Activated naive CD4-positive, alpha-beta T cell treated with anti-CD3 and anti-CD28 coated beads, Interleukin-2, amount 50 U/mL, for 16 hours (primary cell): ENCODE measurements at regions not wholly inside any gene's neighbourhood (a gene's known extent, or its start where the extent isn't known, plus 50 kb on each side); places are given as distances from the start of the nearest gene placed in this dataset.

Experiments
- DNase-seq: peaks from one replicate; pipeline ENCODE4 v3.0.0-alpha.2; 2020

DNA sequence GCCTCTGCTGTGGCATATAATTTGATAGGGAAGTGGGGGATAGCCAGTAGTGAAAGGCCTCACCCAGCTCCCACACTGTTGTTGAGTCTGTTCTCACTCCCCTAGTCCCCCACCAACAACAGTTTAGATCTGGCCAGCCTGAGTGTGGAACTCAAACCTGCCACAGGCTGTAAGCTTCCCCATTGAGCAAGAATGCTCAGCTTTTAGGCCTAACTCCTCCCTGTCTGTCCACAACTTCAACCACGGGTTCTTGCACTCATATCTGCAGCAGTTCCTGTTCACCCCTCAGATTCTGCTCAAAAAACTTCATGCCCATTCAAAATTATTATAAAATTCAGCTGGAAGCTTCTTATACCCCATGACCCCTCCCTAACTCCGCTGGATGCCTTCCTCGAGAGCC, 975.1 kb downstream of the NSUN3 start:
- no peak for DNase-seq

DNA sequence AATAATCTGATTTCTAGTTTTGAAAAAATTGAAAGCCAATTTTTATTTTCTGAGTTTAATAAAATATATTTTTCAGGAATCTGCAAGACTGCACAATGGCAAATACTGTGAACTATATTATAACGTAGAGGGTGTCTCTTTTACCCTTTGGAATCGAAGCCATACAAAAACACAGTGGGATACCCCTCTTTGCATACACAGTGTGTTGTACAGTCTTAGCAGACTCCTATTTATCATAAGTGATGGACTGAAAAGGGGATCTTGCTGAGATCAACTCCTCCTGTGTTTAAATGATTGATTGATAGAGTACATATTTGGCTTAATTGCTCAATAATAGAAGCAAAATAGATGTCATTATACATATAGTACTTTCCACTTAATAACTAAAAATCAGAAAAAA, 981.2 kb downstream of the NSUN3 start:
- DNase-seq: no peak

DNA sequence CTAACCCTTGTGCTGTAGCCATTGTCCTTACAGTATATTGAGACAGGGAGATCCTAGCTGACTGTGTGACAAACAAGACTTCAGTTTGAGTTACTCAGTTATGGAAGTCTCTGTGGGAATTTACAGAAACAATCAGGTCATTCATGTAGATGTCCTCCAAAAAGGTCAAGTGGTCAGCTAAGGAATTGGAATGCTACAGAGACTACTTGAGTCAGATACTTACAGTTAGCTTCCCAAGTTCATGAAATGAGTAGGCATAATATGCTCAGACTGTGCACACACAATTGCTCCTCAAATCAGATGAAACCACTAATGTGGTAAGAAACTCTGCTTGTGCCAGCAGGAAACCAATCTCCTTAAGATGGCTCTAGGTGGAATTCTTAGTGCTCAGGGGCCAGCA, 985.7 kb downstream of the NSUN3 start:
- DNase-seq: no peak

DNA sequence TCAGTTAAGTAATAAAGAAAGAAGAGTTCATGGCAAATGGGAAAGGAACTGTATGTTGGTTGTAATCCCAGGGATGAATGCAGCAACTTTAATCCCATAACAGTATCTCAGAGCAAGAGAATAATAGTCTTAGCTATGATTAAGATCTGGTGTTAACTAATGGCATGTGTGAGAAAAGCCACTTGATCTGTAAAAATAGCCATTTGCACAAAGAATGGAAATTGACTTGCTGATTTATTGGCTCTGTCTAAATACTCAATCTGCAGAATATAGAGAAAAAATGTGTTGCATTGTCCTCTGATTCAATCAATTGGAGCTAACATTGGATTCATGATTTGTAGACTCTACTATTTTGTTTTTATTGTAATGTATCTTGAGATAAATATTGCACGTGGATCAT, 987.0 kb downstream of the NSUN3 start:
- DNase-seq: no peak

DNA sequence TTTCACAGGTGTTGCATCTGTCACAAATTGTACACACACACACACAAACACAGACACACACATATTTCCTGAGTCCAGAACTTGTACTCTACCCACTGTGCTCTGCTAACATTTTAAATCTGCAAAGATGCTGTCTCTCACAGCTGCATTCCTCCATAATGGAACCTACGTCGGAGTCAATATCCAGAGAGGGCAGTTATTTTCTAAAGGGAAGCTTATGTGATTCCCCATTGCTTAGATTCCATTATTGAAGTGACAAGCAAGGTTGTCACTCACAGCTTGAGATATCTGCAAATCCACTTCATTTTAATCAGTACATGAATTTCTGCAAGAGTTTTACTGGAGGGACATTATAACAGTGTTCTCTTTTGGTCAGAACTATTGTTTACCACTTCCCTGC, 992.4 kb downstream of the NSUN3 start:
- no peak for DNase-seq

DNA sequence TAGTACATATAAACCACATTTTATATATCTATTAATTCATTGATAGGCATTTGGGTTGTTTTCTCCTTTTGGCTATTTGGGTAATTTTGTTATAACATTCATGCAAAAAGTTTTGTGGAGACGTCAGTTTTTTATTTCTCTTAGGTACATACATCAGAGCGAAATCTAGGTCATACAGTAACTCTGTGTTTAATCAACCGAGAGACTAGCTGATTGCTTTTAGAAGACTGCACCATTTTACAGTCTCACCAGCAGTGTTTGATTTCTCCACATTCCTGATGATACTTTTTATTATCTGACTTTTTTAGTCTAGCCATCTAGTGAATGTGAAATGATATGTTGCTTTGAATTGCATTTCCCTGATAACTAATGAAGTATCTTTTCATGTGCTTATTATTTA, 1019.3 kb downstream of the NSUN3 start:
- DNase-seq: no peak

DNA sequence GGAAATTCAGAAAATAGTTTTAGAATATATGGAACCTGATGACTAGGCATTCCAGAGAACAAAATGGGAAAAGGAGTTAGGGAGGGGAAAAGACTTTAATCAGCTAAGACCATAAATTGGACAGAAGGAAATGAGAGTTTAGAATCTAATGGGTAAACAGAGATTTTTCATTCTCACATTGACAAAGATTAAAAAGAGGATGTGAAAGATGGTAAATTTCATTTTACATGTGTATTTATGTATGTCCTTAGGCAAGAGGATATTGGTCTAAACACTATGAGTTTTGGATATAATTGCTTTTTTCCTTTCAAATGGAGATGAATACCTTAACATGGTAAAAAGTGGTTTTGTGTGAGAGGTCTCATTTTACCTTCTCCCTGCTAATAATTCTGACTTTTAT, 1021.9 kb downstream of the NSUN3 start:
- no peak for DNase-seq

DNA sequence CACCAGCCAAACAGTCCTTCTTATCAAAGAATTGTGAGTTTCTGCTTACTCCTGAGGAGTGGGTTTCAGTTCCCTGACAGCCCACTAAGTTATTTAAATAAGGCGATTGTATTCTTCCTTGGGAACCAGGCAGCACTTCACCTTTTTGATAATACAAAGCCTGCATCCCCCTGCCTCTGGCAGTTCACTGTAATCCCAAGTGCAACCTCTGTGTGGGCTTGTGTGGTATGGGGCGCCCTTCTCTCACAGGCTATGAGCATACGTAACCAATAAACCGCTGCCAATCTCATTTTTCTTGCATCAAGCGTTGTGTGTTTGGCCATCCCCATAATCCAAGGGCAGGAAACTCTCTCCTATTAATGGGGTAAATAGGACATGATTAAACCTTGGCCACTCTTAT, 1025.6 kb downstream of the NSUN3 start:
- no peak for DNase-seq

DNA sequence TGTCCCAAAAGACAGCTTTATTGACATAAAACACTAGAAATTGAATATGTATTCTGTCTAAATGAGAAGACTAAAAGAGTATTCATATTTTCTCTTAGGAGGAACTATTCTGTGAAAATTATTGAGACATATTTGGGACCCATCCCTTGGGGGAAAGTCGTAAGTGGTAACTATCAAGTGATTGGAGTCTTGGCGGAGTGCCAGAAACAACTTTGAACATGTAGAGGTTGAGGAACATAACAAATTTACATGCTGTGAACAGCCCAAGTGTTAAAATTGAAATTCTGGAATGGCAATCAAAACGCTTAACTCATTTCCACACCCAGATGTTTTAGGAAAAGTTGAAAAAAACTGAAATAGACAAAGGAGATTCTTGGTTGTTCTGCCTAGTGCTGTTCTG, 1034.6 kb downstream of the NSUN3 start:
- no peak for DNase-seq

DNA sequence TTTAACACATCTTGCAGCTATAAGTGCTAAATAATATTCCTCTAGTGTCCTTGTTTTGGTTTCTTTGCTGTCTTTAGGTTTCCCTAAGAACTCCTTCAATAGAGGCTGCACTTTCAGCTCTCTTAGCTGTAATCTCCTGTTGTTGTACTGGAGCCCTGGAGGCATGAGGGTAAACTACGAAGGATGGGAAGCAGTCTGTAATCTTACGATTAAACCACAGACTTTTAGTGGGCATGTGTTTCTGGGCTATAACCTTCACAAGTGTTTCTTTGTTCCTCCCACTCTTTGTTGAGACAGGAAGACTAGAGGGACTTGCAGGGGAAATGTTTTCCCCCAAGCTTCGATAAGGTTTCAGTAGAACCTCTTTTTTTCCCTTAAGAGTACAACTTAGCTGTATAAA, 1058.1 kb downstream of the NSUN3 start:
- no peak for DNase-seq

DNA sequence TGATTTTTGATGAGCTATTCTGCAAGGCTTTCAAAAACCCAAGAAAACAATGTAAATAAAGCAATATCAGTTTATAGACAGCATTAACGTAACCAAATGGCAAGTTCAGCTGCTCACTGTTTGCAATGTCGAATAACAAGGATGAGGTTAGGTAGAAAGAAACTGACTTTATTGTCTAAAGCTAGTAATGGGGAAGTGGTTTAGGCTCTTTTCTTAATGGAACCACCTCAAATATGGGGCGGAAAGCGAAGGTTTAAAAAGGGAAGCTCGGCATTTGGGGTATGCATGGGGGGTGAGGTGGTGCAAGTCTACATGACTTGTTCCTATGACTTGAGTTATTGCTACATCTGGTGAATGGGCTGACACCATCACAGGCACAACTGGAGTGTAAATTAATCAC, 1060.2 kb downstream of the NSUN3 start:
- DNase-seq: no peak

DNA sequence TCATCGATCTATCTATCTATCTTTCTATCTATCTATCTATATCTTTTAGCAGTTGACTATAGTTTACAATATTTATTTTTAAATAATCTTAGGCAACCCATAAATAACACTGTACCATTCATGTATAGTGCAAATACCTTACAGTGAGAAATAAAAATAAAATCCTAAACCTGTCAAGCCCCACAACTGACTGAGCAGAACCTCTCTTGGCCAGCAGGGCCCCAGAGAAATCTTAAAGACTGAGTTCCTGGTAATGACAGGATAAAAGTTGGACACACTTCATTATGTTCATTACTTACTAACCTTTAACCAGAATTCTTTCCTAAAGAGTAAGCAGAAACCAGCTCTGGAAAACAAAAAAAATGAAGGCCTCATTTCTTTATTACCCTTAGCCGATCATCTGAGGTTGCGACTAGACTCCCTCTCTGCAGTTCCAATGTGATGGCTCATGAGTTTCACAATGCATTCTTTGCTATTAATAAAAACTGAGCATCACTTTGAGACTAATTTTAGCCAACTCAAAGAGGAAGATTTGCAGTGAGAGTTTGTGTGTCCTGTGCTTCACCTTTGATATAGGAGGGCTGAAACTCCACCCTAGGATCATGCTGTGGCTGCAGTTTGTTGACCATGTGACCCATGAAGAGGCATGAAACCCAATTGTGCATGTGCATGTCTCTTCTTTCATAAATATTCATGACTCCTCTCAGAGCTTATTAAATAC, 1072.0 kb downstream of the NSUN3 start:
- DNase-seq: no peak

DNA sequence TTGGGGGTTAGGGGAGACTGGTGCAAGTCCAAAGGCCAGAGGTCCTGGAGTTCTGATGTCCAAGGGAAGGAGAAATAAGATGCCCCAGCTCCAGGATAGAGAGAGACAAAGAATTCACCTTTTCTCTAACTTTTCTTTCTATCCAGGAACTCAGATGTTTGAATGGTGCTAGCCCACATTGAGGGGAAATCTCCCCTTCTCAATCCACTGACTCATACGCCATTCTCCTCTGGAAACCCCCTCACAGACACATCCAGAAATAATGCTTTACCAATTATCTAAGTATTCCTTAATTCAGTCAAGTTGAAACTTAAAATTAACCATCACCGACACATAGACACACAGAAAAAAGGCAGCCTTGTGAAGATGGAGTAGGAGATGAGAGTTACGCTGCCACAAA, 1085.2 kb downstream of the NSUN3 start:
- no peak for DNase-seq

DNA sequence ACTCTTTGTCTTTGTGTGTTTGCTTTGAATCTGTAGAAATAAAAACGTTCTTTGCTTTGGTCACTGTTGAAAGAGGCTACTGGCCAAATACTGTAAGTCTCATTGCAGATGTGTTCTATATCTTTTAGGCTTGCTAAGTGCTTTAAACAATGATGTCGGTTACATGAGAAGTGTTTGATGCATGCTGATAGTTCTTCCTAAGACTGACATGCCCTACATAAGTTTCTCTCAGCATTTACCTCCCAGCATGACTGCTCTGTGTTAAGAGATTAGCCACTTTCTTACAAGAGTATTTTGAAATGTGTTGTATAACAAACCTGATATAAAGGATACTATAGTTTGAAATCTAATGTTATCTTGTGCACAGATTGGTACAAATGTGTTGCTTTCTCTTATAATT, 1088.7 kb downstream of the NSUN3 start:
- no peak for DNase-seq

DNA sequence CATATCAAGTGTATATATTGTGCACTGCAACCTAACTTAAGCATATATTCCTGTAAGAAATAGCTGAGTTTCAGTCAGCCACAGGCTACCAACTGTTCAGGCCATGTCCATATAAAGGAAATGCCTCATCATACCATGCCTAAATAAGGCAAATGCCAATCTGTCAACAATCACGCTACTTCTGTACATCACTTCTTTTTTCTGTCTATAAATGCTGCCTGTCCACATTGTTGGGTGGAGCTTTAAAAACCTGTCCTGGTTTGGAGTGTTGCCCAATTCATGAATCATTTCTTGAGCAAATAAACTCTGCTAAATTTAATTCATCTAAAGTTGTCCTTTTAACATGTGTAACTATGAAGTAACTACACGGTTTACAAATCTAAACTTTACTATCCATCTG, 1091.9 kb downstream of the NSUN3 start:
- no peak for DNase-seq

DNA sequence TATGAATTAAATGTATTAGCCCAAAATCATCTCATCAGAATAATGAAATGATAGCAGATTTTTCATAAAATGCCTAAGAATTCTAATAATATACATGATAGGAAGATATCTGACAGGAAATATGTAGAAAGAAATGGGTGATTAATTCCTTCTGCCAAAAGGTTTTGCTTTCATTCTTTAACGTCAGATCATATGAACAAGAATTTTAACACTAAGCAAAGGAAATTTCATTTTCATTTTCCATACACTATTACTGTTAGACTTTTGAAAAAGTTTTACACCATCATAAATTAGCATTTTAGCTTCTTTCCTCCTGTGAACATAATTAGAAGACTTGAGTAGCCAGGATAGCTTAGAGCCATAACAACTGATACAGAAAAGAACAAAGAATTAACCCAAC, 1099.9 kb downstream of the NSUN3 start:
- no peak for DNase-seq

DNA sequence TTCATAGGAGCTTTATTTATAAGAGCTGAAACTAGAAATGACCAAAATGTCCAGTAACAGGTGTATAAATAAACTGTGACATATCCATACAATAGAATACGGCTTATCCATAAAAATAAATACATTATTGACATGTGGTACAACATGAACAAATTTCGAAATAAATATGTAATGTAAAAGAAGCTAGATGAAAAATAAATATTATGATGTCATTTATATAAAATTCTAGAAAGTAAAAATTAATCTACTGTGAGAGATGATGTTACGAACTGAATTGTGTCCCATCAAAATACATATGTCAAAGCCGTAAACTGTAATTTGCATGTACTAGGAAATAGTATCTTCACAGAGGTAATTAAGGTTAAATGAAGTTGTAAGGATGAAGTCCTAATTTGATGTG, 1104.9 kb downstream of the NSUN3 start:
- no peak for DNase-seq

DNA sequence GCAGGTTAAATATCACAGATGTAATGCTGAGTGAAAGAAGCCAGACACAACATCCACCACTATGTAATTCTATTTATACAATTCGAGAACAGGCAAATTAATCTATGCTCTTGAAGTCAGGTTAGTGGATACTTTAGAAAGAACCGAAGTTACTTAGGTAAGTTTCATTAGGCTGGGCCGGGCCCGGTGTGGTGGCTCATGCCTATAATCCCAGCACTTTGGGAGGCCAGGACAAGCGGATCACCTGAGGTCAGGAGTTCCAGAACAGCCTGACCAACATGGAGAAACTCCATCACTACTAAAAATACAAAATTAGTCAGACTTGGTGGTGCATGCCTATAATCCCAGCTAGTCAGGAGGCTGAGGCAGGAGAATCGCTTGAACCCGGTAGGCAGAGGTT, 1105.7 kb downstream of the NSUN3 start:
- no peak for DNase-seq

DNA sequence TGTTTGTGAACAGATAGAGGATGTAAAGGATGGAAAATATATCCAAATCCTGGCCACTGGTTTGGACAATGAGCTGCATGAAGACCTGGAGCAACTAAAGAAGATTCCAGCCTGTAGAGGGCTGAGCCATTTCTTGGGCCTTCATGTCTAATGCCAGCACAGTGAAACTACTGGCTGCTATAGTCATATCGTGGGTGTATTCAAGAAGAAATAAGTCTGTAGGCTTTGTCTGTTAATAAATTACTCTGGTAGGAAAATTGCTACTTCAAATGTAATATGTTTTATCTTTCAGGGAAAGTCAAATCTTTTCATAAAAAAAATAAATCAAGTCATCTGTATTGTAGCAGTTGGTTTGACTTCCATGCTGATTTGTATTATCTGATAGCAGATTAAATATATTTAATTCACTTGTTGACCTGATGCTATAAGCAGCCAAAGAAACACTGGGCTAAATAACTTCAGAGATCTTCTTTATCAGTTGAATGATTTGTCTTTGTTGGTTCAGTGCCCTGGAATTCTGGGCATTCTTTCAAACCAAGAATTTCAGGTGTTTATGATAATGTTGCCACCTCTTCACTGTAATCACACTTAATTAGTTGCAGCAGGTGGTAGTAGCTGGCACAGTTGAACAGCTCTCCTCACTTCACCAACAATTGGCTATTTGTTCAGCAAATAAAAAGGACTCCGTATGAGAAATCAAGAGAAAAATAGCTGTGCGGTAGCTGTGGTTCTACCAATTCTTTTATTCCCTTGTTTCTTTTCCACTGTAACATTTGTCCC, 1109.5 kb downstream of the NSUN3 start:
- DNase-seq: no peak

DNA sequence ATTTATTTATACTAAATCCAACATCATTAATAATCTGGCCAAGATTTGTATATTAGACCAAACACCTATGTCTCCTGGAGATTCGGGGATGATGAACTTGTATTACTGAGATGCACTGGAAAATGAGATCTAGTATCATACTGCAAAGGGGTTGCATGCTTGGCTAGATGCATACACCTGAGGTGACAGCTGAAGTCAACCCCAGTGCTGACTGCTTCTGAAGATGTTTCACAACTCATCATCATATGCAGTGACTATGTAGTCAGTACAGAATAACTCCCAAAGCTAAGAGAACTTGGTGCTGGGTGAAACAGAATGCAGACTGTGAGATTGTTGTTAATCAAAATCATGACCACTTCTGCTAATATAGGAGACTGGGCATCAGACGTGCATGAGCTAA, 1114.2 kb downstream of the NSUN3 start:
- no peak for DNase-seq

DNA sequence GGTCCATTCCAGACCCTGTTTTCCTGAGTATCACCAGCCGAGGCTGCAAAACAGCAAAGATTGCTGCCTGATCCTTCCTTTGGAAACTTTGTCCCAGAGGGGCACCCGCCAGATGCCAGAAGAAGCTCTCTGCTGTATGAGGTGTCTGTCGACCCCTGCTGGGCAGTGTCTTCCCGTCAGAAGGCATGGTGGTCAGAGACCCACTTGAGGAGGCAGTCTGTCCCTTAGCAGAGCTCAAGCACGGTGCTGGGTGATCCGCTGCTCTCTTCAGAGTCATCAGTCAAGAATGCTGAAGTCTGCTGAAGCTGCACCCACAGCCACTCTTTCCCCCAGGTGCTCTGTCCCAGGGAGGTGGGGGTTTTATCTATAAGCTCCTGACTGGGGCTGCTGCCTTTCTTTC, 1121.2 kb downstream of the NSUN3 start:
- DNase-seq: no peak

DNA sequence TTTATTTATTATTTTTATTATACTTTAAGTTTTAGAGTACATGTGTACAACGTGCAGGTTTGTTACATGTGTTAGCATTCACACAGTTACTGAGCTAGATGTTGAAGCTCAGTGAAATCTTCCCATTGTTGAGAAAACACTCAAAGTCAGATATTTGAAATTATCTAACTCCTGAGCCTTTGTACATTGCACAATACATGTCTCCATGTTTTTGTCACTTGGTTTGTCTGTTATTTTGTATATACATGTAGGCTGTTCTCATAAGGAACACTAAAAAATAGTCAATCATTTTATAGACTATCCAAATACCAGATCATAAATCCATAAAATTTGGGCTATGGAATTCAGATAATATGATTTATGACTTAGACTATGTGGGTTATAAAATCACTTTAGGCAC, 1126.5 kb downstream of the NSUN3 start:
- no peak for DNase-seq

DNA sequence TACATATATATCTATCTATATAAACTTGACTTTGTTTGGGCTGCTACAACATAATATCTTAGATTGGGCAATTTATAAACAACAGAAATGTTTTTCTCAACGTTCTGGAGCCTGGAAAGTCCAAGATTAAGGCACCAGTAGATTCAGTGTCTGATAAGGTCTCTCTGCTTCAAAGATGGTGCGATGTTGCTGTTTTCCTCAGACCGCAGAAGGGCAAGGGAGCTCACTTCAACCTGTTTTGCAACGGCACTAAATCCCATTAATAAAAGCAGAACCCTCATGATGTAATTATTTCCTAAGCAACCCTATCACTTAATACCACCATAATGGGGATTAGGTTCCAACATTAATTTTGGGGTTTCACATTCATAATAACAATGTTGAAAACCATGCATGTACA, 1134.8 kb downstream of the NSUN3 start:
- no peak for DNase-seq

DNA sequence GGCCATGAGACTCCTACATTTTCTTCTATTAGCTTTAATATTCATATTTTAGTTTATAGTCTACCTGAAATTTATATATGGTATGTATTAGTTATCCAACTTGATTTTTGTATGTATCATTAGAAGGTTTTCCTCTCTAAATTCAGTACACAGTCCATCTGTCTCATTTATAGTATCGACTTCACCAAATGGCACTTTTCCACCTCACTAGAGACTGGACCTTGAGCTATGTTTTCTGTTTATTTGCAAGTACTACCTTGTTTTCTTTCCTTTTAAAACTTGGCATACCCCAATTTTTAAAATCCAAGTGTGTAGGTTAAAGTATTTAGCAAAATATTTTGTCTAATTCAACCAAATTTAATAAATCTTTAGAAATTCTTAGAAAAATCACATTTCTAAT, 1137.5 kb downstream of the NSUN3 start:
- no peak for DNase-seq

DNA sequence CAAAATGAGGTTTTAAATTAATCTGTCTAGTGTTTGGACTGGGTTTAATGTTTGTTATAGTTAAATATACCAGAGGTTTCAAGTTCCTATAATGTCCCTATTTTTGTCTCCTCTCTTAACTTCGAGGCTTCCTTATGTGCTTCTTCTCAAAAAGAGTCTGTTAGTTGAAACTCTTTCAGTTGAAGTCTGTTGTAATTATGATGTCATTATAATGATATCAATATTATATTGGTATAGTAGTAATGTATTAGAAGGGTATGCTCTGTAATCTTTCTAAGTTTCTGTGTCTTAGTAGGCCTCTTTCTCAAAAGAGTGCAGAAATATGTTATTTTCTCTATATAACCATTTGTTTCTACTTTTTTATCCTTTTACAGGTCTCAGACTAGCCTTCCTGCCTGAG, 1148.0 kb downstream of the NSUN3 start:
- no peak for DNase-seq
